ENCODE measurements at regions not wholly inside any gene's neighbourhood (a gene's known extent, or its start where the extent isn't known, plus 50 kb on each side); places are given as distances from the start of the nearest gene placed in this dataset.

GRCh38 chr14:104494483-104494882, 85.1 kb upstream of the C14orf180 start:
- H3K9me3 Mint-ChIP-seq: peaks cover 0 to 5% of the 10 kb centered on the region in 2 donors
- H3K27me3 Mint-ChIP-seq (ENCODE audit: low read depth): no peaks in the 10 kb centered on the region
- H3K4me1 Mint-ChIP-seq (ENCODE audit: low read depth): no peaks in the 10 kb centered on the region
- no peak for ATAC-seq (replicated peaks in 1 of 2)
- no peak for DNase-seq
- H3K4me3 Mint-ChIP-seq: no peak overlapping the region
- H3K36me3 Mint-ChIP-seq (ENCODE audit: insufficient read depth in 2 of 2): peaks cover 0 to 4% of the 10 kb centered on the region in 2 donors
- H3K27ac Mint-ChIP-seq: no peak overlapping the region

GRCh38 chr14:104496095-104496494, 83.5 kb upstream of the C14orf180 start:
- Mint-ChIP-seq H3K9me3 (peaks cover 0 to 5% of the 10 kb centered on the region in 2 donors), H3K4me1 (ENCODE audit: low read depth) (no peaks in the 10 kb centered on the region), H3K36me3 (ENCODE audit: insufficient read depth in 2 of 2) (peaks cover 0 to 4% of the 10 kb centered on the region in 2 donors), H3K27me3 (ENCODE audit: low read depth) (no peaks in the 10 kb centered on the region), H3K4me3 (no peak overlapping the region), H3K27ac (no peak overlapping the region)
- DNase-seq: no peak
- no peak for ATAC-seq (replicated peaks in 1 of 2)

GRCh38 chr14:104499784-104500760, 79.5 kb upstream of the C14orf180 start:
- H3K4me3 Mint-ChIP-seq: no peak overlapping the region
- ATAC-seq (replicated peaks in 1 of 2): no peak
- peaks cover 6 to 12% of the 10 kb centered on the region in 2 donors for H3K9me3 Mint-ChIP-seq
- DNase-seq: no peak
- H3K27ac Mint-ChIP-seq: no peak overlapping the region
- peaks cover 5 to 9% of the 10 kb centered on the region in 2 donors for H3K36me3 Mint-ChIP-seq (ENCODE audit: insufficient read depth in 2 of 2)
- H3K27me3 Mint-ChIP-seq (ENCODE audit: low read depth): no peaks in the 10 kb centered on the region
- no peaks in the 10 kb centered on the region for H3K4me1 Mint-ChIP-seq (ENCODE audit: low read depth)

GRCh38 chr14:104502060-104502459, 77.5 kb upstream of the C14orf180 start:
- H3K27ac Mint-ChIP-seq: no peak overlapping the region
- H3K27me3 Mint-ChIP-seq (ENCODE audit: low read depth): no peaks in the 10 kb centered on the region
- H3K36me3 Mint-ChIP-seq (ENCODE audit: insufficient read depth in 2 of 2): peaks cover 5% of the 10 kb centered on the region in 2 donors
- DNase-seq: no peak
- H3K4me3 Mint-ChIP-seq: no peak overlapping the region
- H3K4me1 Mint-ChIP-seq (ENCODE audit: low read depth): no peaks in the 10 kb centered on the region
- H3K9me3 Mint-ChIP-seq: peaks cover 6 to 9% of the 10 kb centered on the region in 2 donors
- no peak for ATAC-seq (replicated peaks in 1 of 2)

GRCh38 chr14:104503691-104504090, 75.9 kb upstream of the C14orf180 start:
- Mint-ChIP-seq H3K4me1 (ENCODE audit: low read depth) (no peaks in the 10 kb centered on the region), H3K27me3 (ENCODE audit: low read depth) (peaks cover 13% of the 10 kb centered on the region), H3K27ac (no peak overlapping the region), H3K36me3 (ENCODE audit: insufficient read depth in 2 of 2) (peaks cover 5% of the 10 kb centered on the region in 2 donors), H3K9me3 (peaks cover 6 to 9% of the 10 kb centered on the region in 2 donors), H3K4me3 (no peak overlapping the region)
- no peak for ATAC-seq (replicated peaks in 1 of 2)
- no peak for DNase-seq

GRCh38 chr14:104504172-104504735, 75.3 kb upstream of the C14orf180 start:
- Mint-ChIP-seq H3K9me3 (peaks cover 6 to 9% of the 10 kb centered on the region in 2 donors), H3K4me3 (no peak overlapping the region), H3K27ac (no peak overlapping the region), H3K27me3 (ENCODE audit: low read depth) (peaks cover 13% of the 10 kb centered on the region), H3K4me1 (ENCODE audit: low read depth) (no peaks in the 10 kb centered on the region), H3K36me3 (ENCODE audit: insufficient read depth in 2 of 2) (peaks cover 5% of the 10 kb centered on the region in 2 donors)
- ATAC-seq (replicated peaks in 1 of 2) (no peak), DNase-seq (no peak)

GRCh38 chr14:104505085-104506074, 74.2 kb upstream of the C14orf180 start:
- no peak overlapping the region for H3K27ac Mint-ChIP-seq
- H3K9me3 Mint-ChIP-seq: peaks cover 6 to 9% of the 10 kb centered on the region in 2 donors
- H3K4me1 Mint-ChIP-seq (ENCODE audit: low read depth): no peaks in the 10 kb centered on the region
- ATAC-seq (replicated peaks in 1 of 2): no peak
- H3K27me3 Mint-ChIP-seq (ENCODE audit: low read depth): peaks cover 13% of the 10 kb centered on the region
- no peak for DNase-seq
- H3K36me3 Mint-ChIP-seq (ENCODE audit: insufficient read depth in 2 of 2): peaks cover 5% of the 10 kb centered on the region in 2 donors
- no peak overlapping the region for H3K4me3 Mint-ChIP-seq

- peaks cover 13% of the 10 kb centered on the region for H3K27me3 Mint-ChIP-seq (ENCODE audit: low read depth)
- H3K9me3 Mint-ChIP-seq: peaks cover 4 to 9% of the 10 kb centered on the region in 2 donors
- peaks cover 5% of the 10 kb centered on the region in 2 donors for H3K36me3 Mint-ChIP-seq (ENCODE audit: insufficient read depth in 2 of 2)
- no peak overlapping the region for H3K27ac Mint-ChIP-seq
- no peak for ATAC-seq (replicated peaks in 1 of 2)
- H3K4me1 Mint-ChIP-seq (ENCODE audit: low read depth): no peaks in the 10 kb centered on the region
- H3K4me3 Mint-ChIP-seq: no peak overlapping the region
- no peak for DNase-seq
Measured at GRCh38 chr14:104506461-104507253, 72.9 kb upstream of the C14orf180 start.

GRCh38 chr14:104507443-104507842, 72.1 kb upstream of the C14orf180 start:
- ATAC-seq (replicated peaks in 1 of 2) (no peak), DNase-seq (no peak)
- Mint-ChIP-seq H3K27me3 (ENCODE audit: low read depth) (peaks cover 13% of the 10 kb centered on the region), H3K4me1 (ENCODE audit: low read depth) (no peaks in the 10 kb centered on the region), H3K4me3 (no peak overlapping the region), H3K36me3 (ENCODE audit: insufficient read depth in 2 of 2) (peaks cover 2 to 3% of the 10 kb centered on the region in 2 donors), H3K9me3 (peaks cover 3 to 4% of the 10 kb centered on the region in 2 donors), H3K27ac (no peak overlapping the region)

GRCh38 chr14:104509673-104510072, 69.9 kb upstream of the C14orf180 start:
- Mint-ChIP-seq H3K4me3 (no peak overlapping the region), H3K27ac (no peak overlapping the region), H3K4me1 (ENCODE audit: low read depth) (no peaks in the 10 kb centered on the region), H3K27me3 (ENCODE audit: low read depth) (peaks cover 13% of the 10 kb centered on the region), H3K9me3 (no peaks in the 10 kb centered on the region), H3K36me3 (ENCODE audit: insufficient read depth in 2 of 2) (no peaks in the 10 kb centered on the region)
- ATAC-seq (replicated peaks in 1 of 2) (no peak), DNase-seq (no peak)

GRCh38 chr14:104510216-104510615, 69.3 kb upstream of the C14orf180 start:
- Mint-ChIP-seq H3K9me3 (no peaks in the 10 kb centered on the region), H3K4me3 (no peak overlapping the region), H3K36me3 (ENCODE audit: insufficient read depth in 2 of 2) (no peaks in the 10 kb centered on the region), H3K4me1 (ENCODE audit: low read depth) (no peaks in the 10 kb centered on the region), H3K27ac (no peak overlapping the region), H3K27me3 (ENCODE audit: low read depth) (peaks cover 13% of the 10 kb centered on the region)
- no peak for DNase-seq
- no peak for ATAC-seq (replicated peaks in 1 of 2)

All from activated T-cell treated with anti-CD3 and anti-CD28 coated beads, Interleukin-2, amount 50 U/mL, for 72 hours (primary cell).